Endodermal cell (in vitro differentiated cells): ENCODE measurements at regions not wholly inside any gene's neighbourhood (a gene's known extent, or its start where the extent isn't known, plus 50 kb on each side); places are given as distances from the start of the nearest gene placed in this dataset.

Experiments used
- DNase-seq: peaks from one replicate; pipeline ENCODE4 v3.0.0-alpha.2; 2017
- H3K27ac ChIP-seq: 2 replicates; pipeline ENCODE4 v1.5.1; 2013; ENCODE audit warnings: mild to moderate bottlenecking, low read depth, low read length, moderate library complexity
- H3K27me3 ChIP-seq: 2 replicates; pipeline ENCODE4 v1.6.1; 2013; ENCODE audit warnings: mild to moderate bottlenecking, low read length, moderate library complexity; ENCODE audit not compliant: insufficient read depth, control insufficient read depth, poor library complexity, severe bottlenecking
- H3K36me3 ChIP-seq: 2 replicates; pipeline ENCODE4 v1.7.0; 2013; ENCODE audit warnings: mild to moderate bottlenecking, low read length, moderate library complexity; ENCODE audit not compliant: control insufficient read depth, insufficient read depth
- H3K4me1 ChIP-seq: one replicate; pipeline ENCODE4 v1.7.0; 2013; ENCODE audit warnings: low read length; ENCODE audit not compliant: control insufficient read depth, insufficient read depth
- H3K4me3 ChIP-seq: 2 replicates; pipeline ENCODE4 v1.5.1; 2013; ENCODE audit warnings: mild to moderate bottlenecking, low read length, moderate library complexity
- H3K9ac ChIP-seq: 2 replicates; pipeline ENCODE4 v1.6.1; 2013; ENCODE audit warnings: mild to moderate bottlenecking, low read length, moderate library complexity; ENCODE audit not compliant: poor library complexity, severe bottlenecking; ENCODE audit errors: extremely low read depth
- H3K9me3 ChIP-seq: 2 replicates; pipeline ENCODE4 v1.6.1; 2013; ENCODE audit warnings: mild to moderate bottlenecking, low read length, moderate library complexity; ENCODE audit not compliant: control insufficient read depth
- H3K27ac Mint-ChIP-seq: 2 replicates; pipeline ENCODE4 v1.8.0; 2020; ENCODE audit warnings: mixed read lengths
- H3K27me3 Mint-ChIP-seq: 2 replicates; pipeline ENCODE4 v1.8.0; 2021; ENCODE audit warnings: mild to moderate bottlenecking, mixed read lengths; ENCODE audit not compliant: insufficient read depth
- H3K36me3 Mint-ChIP-seq: 2 replicates; pipeline ENCODE4 v1.8.0; 2020; ENCODE audit warnings: low read depth, mixed read lengths
- H3K4me1 Mint-ChIP-seq: 2 replicates; pipeline ENCODE4 v1.8.0; 2020; ENCODE audit warnings: mixed read lengths
- H3K4me3 Mint-ChIP-seq: 2 replicates; pipeline ENCODE4 v1.8.0; 2020; ENCODE audit warnings: mild to moderate bottlenecking, moderate library complexity, mixed read lengths
- H3K9me3 Mint-ChIP-seq: 2 replicates; pipeline ENCODE4 v1.8.0; 2020; ENCODE audit warnings: mild to moderate bottlenecking, mixed read lengths
- WGBS, 2 experiments: methylation state at CpG; one replicate each; pipeline versions ENCODE4 v1.1.5 to v1.1.7; 2013; ENCODE audit warnings: missing lambda C conversion rate in 2 of 2, mixed read lengths in 1 of 2; ENCODE audit not compliant: insufficient coverage in 1 of 2, insufficient read length in 1 of 2; 5-methylcytosine and 5-hydroxymethylcytosine counted together
- TF ChIP-seq, protein P1 (sequence below): fragments of 200-600 bp; sonication (generic); conservative IDR thresholded peaks from 2 replicates; pipeline ENCODE4 v1.5.0; 2021; ENCODE audit warnings: antibody characterized with exemption, mild to moderate bottlenecking

DNA sequence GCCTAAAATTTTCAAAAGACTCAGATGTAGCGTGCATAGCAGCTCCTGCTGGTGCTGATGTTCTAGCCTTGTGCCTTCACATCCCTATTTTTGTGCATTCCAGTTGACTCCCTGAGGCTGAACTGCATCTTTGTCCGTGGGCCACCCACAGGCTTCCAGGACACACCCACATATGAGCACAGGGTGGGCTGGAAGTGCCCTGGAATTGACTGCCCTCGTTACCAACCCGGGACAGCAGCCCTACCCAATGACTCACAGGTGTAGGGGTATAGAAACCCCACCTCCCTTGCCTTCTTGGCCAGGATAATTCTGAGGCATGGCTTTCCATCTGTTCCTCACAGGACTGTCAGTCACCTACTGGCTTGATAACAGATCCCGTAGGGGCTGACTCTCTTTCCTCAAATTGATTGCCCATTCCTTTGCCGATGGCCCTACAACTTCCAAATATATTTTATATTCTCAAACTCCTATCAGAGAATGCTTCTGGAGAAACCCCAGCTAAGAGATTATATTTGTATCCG, 65.9 kb upstream of the CDH13 start:
- TF ChIP-seq, protein P1, sequence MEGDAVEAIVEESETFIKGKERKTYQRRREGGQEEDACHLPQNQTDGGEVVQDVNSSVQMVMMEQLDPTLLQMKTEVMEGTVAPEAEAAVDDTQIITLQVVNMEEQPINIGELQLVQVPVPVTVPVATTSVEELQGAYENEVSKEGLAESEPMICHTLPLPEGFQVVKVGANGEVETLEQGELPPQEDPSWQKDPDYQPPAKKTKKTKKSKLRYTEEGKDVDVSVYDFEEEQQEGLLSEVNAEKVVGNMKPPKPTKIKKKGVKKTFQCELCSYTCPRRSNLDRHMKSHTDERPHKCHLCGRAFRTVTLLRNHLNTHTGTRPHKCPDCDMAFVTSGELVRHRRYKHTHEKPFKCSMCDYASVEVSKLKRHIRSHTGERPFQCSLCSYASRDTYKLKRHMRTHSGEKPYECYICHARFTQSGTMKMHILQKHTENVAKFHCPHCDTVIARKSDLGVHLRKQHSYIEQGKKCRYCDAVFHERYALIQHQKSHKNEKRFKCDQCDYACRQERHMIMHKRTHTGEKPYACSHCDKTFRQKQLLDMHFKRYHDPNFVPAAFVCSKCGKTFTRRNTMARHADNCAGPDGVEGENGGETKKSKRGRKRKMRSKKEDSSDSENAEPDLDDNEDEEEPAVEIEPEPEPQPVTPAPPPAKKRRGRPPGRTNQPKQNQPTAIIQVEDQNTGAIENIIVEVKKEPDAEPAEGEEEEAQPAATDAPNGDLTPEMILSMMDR = no peak
- Histone ChIP-seq H3K4me3 (no peak overlapping the region), H3K27ac (no peak overlapping the region), H3K4me1 (no peaks in the 10 kb centered on the region), H3K9me3 (peaks cover 6% of the 10 kb centered on the region), H3K27me3 (no peaks in the 10 kb centered on the region), H3K9ac (no peak overlapping the region), H3K36me3 (no peaks in the 10 kb centered on the region)
- Mint-ChIP-seq H3K27ac (no peak overlapping the region), H3K9me3 (peaks cover 9% of the 10 kb centered on the region), H3K4me3 (no peak overlapping the region), H3K27me3 (peaks cover 24% of the 10 kb centered on the region), H3K4me1 (no peaks in the 10 kb centered on the region), H3K36me3 (no peaks in the 10 kb centered on the region)
- DNase-seq = no peak
- WGBS, 2 experiments = 77 to 78% methylated on average over 3 to 6 of the region's 7 CpGs

DNA sequence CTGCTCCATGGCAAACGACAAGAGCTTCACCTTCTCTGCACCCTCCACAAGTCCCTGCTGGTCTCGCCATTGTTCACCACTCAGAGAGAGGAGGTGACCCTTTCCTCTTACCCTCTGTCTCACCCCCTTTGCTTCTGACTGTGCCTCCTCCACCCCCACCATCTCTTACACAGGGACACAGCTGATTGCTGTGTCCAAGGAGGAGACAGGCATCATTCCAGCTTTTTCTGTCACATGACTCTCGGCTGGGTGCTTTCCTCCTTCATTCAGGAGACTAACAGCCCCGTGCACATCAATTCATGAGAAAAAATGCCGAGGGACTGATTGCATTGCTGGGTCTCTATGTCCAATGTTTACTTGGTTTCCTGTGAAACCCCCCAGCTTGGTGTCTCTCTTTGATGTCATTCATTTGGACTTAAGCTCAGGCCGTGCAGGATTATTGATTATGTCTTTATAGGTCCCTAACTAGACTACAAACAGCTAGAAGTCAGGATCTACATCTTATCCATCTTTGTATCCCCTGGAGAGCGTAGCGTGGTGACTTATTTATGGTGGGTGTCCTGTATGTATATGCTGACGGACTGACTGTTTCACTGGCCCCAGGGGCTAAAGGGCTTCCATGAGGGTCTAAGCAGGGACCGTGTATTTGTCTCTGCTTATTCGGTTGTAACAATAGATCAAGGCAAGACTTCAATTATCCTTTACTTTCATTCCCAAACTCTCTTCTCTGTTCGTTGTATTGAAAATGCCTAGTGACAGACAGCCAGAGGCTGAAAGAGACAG, 82.2 kb upstream of the CDH13 start:
- DNase-seq = no peak
- H3K9me3 ChIP-seq = no peaks in the 10 kb centered on the region
- no peak overlapping the region for H3K4me3 Mint-ChIP-seq
- no peaks in the 10 kb centered on the region for H3K36me3 Mint-ChIP-seq
- peak overlapping the region; percentile 22 for H3K27ac ChIP-seq
- H3K9me3 Mint-ChIP-seq = no peaks in the 10 kb centered on the region
- peaks cover under 1% of the 10 kb centered on the region for H3K4me1 Mint-ChIP-seq
- H3K27me3 ChIP-seq = peaks cover 25% of the 10 kb centered on the region
- peaks cover 90% of the 10 kb centered on the region for H3K27me3 Mint-ChIP-seq
- H3K4me3 ChIP-seq = no peak overlapping the region
- no peaks in the 10 kb centered on the region for H3K36me3 ChIP-seq
- no peak overlapping the region for H3K9ac ChIP-seq
- H3K27ac Mint-ChIP-seq = no peak overlapping the region
- TF ChIP-seq, protein P1 = no peak
- WGBS, 2 experiments = 76 to 81% methylated on average over 5 to 12 of the region's 12 CpGs
- H3K4me1 ChIP-seq = no peaks in the 10 kb centered on the region

- Histone ChIP-seq H3K4me3 (no peak overlapping the region), H3K9ac (no peak overlapping the region), H3K36me3 (no peaks in the 10 kb centered on the region), H3K9me3 (no peaks in the 10 kb centered on the region), H3K4me1 (no peaks in the 10 kb centered on the region), H3K27me3 (peaks cover 34% of the 10 kb centered on the region), H3K27ac (no peak overlapping the region)
- peaks cover 91% of the 10 kb centered on the region for H3K27me3 Mint-ChIP-seq
- H3K27ac Mint-ChIP-seq = no peak overlapping the region
- H3K9me3 Mint-ChIP-seq = no peaks in the 10 kb centered on the region
- H3K36me3 Mint-ChIP-seq = no peaks in the 10 kb centered on the region
- 85% methylated on average over 1 of the region's 1 CpG; no CpG with 5 or more reads in 1 of the 2 experiments for WGBS, 2 experiments
- no peak for DNase-seq
- H3K4me3 Mint-ChIP-seq = no peak overlapping the region
- peaks cover 3% of the 10 kb centered on the region for H3K4me1 Mint-ChIP-seq
- TF ChIP-seq, protein P1 = no peak
Measured at GRCh38 chr16:82542714-82543113, 84.1 kb upstream of the CDH13 start.
